ENCODE measurements at regions not wholly inside any gene's neighbourhood (a gene's known extent, or its start where the extent isn't known, plus 50 kb on each side); places are given as distances from the start of the nearest gene placed in this dataset.

- ATAC-seq (no peak), DNase-seq (no peak)
These were observed 113.3 kb upstream of the RAD23B start for GRCh38 chr9:107169796-107170195.

GRCh38 chr9:107170801-107171200, 112.3 kb upstream of the RAD23B start:
- ATAC-seq (no peak), DNase-seq (no peak)

DNA sequence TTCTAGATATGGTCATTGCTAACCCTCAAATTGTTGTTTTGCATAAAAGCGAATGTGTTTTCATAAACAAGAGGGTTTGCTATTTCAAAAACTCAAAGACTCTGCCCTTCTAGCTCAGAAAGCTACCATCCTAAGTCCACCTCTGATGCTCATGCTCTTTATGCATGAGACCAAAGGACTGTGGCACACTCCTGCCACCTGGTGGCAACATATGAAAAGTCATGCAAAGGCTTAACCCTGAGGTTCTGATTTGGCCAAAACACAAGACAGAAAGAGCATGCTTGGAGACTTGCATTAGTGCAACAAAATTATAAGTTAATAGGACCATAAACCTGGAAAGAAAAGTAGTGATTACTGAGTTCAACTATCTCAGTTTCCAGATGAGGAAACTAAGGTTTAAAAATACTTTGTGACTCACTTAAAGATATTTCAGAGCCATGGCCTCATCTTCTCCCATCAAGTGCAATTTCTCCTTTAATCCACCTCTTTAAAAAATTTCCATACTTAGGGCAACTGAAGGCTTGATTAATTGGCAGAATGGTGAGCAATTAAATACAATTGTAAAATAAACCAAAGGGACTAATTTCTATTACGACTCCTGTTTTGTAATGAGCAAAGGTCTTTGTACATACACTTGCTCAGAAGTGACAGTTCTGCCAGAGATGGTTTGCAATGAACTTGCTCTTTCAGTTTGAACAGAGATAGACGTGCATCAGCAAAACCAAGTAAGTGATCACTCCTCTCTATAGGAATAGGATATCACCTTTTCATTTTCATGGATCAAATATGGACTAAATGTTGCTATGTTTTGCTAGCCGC, 110.7 kb upstream of the RAD23B start:
- ATAC-seq = peak; percentile 53
- peak; percentile 74 for DNase-seq

- DNase-seq (no peak), ATAC-seq (peak; percentile 10)
These were observed 110.1 kb upstream of the RAD23B start for GRCh38 chr9:107172979-107173347.

GRCh38 chr9:107173422-107174180, 109.5 kb upstream of the RAD23B start:
- ATAC-seq = peak; percentile 48
- DNase-seq = no peak

GRCh38 chr9:107174441-107174840, 108.6 kb upstream of the RAD23B start:
- peak; percentile 80 for ATAC-seq
- DNase-seq = peak; percentile 31

DNA sequence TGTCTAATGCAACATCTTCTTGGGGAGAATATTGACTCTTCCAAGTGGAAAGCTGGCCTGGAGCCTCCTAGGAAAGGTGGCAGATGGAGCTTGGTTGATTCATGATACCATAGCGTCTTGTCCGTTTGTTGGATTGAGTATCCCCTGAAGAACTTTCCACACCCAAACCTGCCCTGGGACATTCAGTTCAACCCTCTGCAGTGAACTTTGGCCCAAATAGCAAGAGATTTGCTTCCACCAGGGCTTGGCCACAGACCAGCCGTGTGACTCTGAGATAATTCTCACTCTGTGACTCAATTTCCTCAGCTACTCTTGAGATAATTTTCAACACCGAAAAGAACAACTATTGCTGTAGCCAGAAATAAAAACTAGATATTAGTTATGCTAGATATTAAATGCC, 108.0 kb upstream of the RAD23B start:
- DNase-seq (no peak), ATAC-seq (no peak)

- ATAC-seq (no peak), DNase-seq (no peak)
These were observed 107.2 kb upstream of the RAD23B start for GRCh38 chr9:107175816-107176435.

GRCh38 chr9:107176436-107177151, 106.5 kb upstream of the RAD23B start:
- DNase-seq (no peak), ATAC-seq (no peak)

DNA sequence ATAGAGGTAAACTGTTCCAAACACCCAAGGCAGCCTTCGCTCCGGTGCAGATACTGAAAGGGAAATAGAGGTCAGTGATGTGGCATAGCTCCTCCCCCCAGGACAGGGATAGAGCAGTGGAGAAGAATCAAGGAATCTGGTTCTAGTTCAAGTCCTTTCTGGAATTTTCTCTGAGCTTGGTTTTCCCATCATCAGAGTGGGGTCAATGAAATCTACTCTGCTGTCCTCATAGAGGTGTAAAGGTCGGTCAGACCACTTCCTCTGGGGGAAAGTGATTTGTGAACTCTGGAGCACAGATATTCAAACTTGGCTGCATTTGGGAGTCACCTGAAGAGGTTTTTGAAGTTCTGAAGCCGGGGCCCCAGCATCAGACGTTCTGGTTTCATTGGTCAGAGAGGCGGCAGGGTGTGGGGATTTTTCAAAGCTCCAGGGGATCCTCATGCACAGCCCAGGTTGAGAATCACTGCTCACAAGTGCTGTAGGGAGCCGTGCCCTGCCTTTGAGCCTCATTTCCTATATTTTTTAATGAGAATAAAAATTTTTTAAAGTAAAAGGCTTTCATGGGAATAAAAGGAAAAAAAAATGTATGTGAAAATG, 105.7 kb upstream of the RAD23B start:
- ATAC-seq = no peak
- DNase-seq = no peak

GRCh38 chr9:107177857-107178256, 105.2 kb upstream of the RAD23B start:
- ATAC-seq = no peak
- no peak for DNase-seq

DNA sequence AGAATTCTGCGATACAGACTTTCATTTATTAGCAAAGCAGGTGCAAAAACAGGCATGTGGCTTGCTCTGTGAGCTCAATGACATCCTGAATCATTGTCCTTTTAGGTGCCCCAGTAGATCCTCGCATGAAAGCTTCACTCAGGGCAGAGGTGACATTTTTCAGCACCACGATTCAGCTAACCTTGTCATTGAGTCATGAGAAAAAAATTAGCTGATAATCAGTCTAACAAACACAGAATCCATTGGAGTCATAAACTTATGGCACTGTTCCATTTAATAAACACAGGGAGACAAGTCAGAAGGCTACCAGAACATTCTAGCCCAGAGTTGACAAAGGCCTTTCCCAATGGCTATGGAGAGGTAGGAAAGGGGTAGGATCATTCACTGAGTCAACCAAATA, 104.8 kb upstream of the RAD23B start:
- DNase-seq (no peak), ATAC-seq (no peak)

- ATAC-seq (no peak), DNase-seq (no peak)
These were observed 102.9 kb upstream of the RAD23B start for GRCh38 chr9:107180206-107180605.

GRCh38 chr9:107183176-107183575, 99.9 kb upstream of the RAD23B start:
- DNase-seq (no peak), ATAC-seq (no peak)

DNA sequence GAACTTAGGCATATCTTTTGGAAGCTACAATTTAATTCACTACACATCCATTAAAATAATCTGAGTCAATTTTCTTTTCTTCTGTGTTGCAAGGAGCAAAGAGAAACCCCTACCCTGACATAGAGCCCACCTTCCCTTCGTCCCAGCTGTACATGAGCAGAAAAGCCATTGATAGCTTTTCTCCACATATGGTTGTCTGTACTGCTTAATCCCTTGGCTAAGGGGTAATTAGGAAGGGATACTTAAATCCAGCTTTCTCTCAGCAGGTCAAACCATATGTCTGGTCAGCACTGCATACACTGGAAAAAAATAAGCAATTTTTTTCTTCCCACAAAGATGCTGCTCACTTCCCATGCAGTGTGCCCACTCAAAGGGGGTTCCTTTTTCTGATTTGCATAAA, 94.7 kb upstream of the RAD23B start:
- no peak for DNase-seq
- no peak for ATAC-seq

DNA sequence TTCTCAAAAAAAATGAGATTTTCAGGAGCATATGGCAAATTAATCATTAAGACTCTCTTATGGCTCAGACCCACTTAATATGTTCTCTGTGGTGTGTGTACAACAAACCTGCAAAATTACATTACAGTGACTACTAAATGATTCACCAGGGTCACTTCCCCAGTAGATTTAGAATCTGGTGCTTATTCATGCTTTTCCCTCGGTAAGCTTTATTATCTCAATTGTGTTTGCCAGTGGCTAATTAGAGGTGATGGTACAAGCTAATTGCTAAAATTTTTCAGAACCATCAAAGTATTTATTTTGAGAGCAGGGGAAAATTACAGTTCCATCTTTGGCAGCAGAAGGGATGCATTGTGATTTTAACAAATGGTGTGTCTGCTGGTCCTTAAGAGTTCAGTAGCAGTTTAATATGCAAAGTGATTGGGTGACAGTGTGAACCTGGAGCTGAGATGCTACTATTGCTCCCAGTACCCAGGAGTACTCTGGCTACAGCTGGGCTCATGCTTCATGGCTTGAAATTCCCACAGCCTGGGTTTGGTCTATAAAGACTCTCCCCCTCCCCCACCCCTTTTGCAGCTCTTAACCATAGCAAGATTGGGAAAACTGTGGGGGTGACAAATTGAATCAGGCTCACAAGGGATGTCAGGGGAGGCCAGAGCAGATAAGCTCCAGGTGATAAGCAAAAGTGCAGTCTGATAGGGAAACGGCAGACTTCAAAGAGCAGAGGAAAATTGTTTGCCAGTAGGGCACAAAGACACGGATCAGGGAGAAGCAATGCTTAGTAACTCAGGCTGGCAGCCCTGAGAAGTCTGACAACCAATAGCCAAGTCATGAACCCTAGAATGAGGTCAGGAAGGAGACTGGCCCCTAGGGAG, 92.8 kb upstream of the RAD23B start:
- no peak for DNase-seq
- no peak for ATAC-seq

DNA sequence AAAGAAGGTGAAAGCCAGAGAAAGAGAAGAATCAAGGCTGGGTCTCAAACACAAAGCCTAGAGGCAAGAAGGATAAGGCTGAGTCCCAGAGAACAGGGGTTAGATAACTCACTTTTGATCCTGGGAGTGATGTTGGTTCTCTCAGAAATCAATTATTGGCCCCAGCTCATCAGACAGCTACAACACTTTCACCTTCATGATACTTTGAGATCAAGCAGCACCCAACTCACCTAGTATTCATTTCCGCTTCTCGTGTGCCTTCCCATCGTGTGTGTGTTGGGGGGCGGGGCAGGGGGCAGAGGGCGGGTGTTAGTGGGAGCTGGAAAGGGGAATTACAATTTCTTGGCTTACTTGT, 92.2 kb upstream of the RAD23B start:
- ATAC-seq (no peak), DNase-seq (no peak)

DNA sequence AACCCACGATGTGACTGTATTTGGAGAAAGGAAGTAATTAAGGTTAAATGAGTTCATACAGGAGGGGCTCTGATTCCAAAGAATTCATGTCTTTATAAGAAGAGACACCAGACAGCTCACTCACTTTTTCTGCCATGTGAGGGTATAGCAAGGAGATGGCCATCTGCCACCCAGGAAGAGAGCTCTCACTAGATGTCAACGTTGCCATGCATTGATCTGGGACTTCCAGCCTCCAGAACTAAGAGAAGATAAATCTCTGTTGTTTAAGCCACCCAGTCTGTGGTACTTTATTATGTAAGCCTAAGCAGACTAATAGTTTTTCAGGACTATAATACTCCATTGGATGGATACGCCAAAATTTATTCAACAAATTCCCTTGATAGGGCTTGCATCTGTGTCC, 89.8 kb upstream of the RAD23B start:
- no peak for ATAC-seq

GRCh38 chr9:107198718-107199117, 84.4 kb upstream of the RAD23B start:
- ATAC-seq (no peak), DNase-seq (no peak)

More for the DNA sequence above, 89.8 kb upstream of the RAD23B start:
- DNase-seq = no peak

DNA sequence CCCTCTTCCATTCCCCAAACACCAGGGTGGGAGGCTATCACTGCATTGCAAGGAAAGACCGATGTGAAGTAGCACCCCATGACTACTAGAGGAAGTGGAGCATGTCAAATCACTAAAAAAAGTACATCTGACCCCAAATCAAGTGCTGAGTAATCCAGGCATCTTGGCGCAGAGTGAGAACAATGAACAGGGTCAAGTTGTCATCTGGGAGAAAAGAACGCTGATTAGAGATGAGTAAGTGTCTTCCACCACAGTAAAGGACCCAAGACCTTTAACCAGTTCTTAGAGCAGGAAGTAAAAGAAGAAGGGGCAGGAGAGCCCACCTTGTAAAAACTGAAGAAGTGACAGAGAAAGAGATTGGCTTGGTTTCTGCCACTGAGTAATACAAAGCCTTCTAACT, 75.0 kb upstream of the RAD23B start:
- DNase-seq (no peak), ATAC-seq (peak; percentile 40)

DNA sequence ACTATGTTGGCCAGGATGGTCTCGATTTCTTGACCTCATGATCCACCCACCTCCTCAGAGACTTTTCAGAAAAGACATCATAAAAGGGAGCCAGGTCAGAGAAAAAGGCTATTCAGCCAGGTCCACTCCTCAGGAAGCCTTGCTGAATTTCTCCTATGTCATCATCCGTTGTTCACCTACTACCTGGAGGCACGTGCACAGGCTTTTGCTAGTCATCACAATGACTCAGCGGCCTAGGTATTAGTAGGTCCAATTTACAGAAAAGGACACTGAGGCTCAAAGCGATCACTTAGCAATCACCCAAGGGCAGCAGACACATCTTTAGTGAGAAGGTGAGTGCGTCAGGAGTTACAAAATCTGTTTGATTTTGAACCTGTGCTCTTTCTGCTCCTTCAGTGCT, 72.3 kb upstream of the RAD23B start:
- DNase-seq (no peak), ATAC-seq (no peak)

Measured in stimulated activated naive CD8-positive, alpha-beta T cell treated with anti-CD3 and anti-CD28 coated beads, Interleukin-15, Interleukin-2, amounts not matched to agents 100 U/mL and 50 U/mL, for 24 hours (primary cell).